Colon (tissue), 2 donors: ENCODE measurements at regions not wholly inside any gene's neighbourhood (a gene's known extent, or its start where the extent isn't known, plus 50 kb on each side); places are given as distances from the start of the nearest gene placed in this dataset.
"Not testable (repeated sequence)": the region's sequence is repeated elsewhere in the genome, so short reads cannot be mapped to it uniquely, and the experiment has no call there.

ENCODE experiments used
- FAIRE-seq: peaks from 2 replicates; lab custom pipeline; 2012; peaks lifted over from hg19 to GRCh38; lab: Jason Lieb, UNC
- donor health status: control.
- donor health status: control.

DNA sequence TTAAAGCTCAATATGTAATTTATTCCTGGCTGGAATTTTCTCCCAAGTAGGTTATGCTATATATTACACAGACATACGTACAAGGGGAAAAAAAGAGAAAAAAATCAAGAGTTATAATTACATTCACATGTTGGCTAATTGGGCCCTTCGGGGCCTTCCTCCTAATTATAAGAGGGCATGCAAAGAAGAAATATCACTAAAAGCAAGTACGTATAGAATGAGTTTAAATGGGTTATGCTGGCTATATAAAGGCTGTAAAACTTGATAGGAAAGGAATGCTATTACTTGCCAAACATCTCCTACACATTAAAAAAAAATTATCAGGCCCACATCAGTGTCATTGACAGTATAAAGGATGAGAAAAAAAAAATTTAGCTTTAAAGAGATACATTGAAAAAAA lies 1396.1 kb upstream of the ADGRL4 start:
- FAIRE-seq: no peak

DNA sequence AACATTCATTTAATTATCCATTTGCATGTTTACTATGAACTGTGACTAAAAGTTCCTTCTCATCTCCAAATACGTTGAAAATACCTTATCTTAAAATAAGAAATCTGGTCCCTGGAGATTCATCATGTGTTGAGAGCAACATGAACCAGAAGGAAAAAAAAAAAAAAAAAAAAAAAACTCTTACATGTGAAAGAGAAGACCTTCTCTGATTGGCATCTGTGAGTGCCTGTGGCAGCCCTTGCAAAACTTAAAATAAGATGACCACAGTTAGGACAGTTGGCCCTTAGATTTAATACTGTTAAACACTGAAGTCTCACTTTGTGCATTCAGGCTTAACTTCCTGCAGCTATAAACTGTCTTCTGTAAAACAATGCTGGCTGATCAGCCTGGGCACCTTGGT lies 1395.2 kb upstream of the ADGRL4 start:
- FAIRE-seq: no peak

DNA sequence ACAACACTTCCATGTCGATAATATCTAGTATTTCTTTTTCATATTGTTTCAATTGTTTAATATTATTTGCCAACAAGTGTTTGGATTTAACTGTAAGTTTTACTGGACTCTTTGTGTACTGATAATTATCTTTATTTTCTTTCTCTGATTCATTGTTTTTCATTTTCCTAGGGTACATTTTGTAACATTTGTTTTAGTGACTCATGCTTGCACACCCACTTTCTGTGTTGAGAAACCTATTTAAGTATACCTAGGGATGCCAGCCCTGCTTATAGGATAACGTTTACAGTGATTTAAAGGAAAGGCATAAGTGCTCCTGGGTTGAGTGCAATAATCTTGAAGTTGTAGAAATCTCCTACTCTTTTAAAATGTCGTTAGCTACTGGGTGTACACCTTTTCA lies 1386.0 kb upstream of the ADGRL4 start:
- FAIRE-seq: no peak

- FAIRE-seq: no peak
Measured at GRCh38 chr1:80385650-80386049, 1379.1 kb upstream of the ADGRL4 start.

GRCh38 chr1:80384959-80385358 lies 1378.4 kb upstream of the ADGRL4 start:
- FAIRE-seq: no peak

GRCh38 chr1:80384083-80384830 lies 1377.7 kb upstream of the ADGRL4 start:
- FAIRE-seq: no peak

DNA sequence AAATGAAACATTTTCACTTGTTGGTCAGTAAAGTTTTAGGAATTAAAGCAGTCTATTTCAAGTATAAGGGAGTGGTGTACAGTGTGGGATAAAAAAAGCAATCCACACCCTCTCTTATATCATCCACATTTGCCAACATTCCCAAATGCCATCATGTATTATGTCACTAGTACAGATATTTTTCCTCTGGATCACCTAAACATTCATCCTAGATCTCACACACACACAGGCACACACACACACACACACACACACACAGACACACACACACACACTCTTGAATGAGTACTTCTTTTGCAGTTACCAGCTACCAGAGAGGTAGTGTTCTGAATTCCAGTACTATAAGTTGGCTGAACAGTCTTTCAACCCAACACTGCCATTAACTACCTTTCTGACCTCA lies 1369.1 kb upstream of the ADGRL4 start:
- FAIRE-seq: no peak

- no peak for FAIRE-seq
Measured at GRCh38 chr1:80375109-80375508, 1368.6 kb upstream of the ADGRL4 start.

- no peak for FAIRE-seq
Measured at GRCh38 chr1:80369780-80370179, 1363.2 kb upstream of the ADGRL4 start.

DNA sequence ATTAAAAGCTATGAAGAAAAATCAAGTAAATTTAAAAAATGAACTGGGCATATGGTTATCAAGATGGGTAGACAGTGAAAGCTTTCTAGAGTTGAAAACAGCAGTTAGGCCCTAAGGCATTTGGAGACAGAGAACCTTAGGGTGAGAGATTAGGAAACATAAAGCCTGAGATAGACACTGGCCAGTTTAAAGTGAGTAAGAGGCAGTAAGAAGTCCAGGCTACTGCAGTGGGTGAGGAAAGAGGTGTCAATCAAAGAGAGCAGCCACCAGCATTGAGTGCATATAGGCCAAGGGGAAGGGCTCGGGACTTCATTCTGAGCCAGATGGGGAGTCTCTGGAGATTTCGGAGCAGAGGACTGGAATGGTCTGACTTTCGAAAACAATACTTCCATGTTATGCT lies 1360.5 kb upstream of the ADGRL4 start:
- FAIRE-seq: no peak

GRCh38 chr1:80365359-80366021 lies 1359.0 kb upstream of the ADGRL4 start:
- FAIRE-seq: no peak

DNA sequence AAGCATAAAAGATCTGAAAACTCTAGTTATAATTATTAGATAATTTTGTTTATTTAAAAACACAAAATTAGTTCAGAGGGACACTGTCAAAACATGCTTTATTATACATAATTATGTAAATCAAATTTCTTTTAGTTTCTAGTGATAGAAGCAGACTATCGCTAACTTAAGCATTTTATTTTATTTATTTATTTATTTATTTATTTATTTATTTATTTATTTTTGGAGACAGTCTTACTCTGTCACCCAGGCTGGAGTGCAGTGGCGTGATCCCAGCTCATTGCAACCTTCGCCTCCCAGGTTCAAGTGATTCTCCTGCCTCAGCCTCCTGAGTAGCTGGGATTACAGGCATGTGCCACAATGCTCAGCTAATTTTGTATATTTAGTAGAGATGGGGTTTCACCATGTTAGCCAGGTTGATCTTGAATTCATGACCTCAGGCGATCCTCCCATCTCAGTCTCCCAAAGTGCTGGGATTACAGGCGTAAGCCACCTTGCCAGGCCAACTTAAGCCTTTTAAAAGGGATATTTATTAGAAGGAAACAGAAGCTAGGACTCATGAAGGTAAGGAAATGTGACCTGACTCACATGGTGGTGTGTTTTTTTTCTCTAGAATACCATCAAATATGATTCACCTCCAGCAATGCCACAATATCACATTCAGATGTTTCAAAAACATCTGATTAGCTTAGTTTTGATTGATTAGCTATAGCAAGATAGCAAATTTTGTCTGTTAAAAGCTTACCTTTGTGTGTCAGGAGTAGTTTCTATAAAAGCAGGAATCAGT lies 1357.4 kb upstream of the ADGRL4 start:
- no peak for FAIRE-seq

DNA sequence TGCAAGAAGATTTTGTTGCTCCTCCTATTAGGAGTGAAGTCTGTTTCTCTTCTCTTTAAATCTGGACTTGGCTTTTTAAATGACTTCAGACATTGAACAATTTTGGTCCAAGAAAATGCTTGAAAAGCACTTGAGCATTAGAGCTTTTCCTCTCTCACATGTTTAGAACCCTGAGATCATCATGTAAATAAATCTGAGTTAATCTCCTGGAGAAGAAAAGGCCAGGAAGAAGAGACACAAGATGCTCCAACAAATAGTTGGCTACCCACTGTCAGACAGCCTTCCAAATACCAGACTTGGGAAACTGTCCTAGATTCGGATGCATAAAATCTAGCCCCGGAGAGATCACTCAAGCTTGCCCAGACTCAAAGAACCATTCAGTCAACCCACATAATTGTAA lies 1353.1 kb upstream of the ADGRL4 start:
- FAIRE-seq: no peak

DNA sequence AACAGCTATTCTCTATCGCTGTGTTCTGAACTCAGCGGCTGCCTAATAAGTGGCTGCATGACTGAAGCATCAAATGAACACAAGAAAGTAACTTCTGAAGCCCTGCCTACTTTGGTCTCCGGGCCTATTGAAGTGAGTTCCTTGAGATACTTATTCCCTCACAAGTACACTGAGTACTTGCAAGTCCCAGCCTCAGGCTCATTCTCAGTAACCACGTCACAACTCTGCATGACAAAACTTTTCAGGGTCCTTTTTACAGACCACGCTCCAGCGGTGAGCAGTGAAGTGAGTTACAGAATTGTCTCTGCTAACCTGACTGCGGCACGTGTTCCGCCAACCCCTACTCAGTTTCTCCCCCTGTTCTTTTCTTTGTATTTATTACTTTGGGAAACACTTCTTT lies 1342.7 kb upstream of the ADGRL4 start:
- no peak for FAIRE-seq

DNA sequence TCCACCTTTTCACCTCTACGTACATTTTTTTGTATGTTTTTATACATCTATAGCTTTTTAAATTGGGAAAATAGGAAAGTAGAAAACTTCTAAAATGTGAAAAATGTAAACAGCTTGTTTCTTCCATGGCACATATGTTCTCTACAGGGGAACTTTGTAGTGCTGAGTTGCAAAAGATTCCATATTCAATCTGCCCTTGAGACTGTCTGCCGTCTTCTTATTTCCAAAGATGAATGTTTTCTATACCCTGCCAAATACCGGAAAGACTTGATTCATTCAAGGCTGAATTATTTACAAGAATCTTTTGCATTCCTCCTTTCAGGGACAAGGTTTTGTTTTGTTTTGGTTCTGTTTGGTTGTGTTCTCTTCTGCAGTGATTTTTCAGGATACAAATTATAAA lies 1334.5 kb upstream of the ADGRL4 start:
- no peak for FAIRE-seq

GRCh38 chr1:80318108-80318507 lies 1311.6 kb upstream of the ADGRL4 start:
- FAIRE-seq: no peak

DNA sequence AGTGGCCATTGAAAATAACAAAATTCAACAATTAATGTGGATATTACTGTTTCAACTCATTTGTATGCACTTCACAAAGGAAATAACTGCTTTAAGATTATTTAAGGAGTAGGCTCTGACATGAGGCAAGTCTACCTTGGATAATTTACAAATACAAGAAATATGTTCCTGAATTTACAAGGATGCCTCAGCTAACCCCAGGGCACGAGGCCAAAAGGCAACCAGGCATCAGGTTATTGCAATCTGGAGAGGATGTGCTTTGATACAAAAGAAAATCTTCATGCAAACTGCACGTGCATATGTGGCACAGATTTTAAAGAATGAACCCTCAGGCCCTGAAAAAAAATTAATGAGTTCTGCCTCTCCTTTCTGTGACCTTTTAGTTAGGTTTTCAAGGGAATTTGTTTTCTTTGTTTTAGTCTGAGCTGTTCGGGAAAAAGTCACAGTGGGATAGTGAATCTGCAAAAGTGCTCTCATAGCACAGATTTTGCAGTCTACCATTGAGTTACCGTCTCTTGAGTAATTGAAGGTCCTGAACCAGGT lies 1304.2 kb upstream of the ADGRL4 start:
- no peak for FAIRE-seq

GRCh38 chr1:80305466-80305865 lies 1298.9 kb upstream of the ADGRL4 start:
- FAIRE-seq: no peak

DNA sequence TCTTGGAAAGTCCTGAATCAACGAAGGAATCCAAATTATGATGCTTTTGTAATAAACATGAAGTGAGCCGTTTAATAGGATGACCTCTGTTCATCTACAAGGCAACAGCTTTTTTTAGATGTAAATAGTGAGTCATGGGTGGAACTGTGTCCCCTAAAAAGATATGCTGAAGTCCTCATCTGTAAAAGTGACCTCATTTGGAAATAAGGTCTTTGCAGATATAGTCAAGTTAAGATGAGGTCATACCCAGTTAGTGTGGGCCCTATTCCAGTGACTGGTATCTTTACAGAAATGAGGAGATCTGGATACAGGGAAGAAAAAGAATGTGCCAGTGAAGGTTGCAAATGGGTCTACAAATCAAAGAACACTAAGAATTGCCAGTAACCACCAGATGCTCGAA lies 1287.3 kb upstream of the ADGRL4 start:
- no peak for FAIRE-seq

DNA sequence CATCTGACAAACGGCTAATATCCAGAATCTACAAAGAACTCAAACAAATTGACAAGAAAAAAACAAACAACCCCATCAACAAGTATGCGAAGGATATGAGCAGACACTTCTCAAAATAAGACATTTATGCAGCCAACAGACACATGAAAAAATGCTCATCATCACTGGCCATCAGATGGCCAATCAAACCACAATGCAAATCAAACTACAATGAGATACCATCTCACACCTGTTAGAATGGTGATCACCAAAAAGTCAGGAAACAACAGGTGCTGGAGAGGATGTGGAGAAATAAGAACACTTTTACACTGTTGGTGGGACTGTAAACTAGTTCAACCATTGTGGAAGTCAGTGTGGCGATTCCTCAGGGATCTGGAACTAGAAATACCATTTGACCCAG lies 1282.2 kb upstream of the ADGRL4 start:
- FAIRE-seq: not testable (repeated sequence)

DNA sequence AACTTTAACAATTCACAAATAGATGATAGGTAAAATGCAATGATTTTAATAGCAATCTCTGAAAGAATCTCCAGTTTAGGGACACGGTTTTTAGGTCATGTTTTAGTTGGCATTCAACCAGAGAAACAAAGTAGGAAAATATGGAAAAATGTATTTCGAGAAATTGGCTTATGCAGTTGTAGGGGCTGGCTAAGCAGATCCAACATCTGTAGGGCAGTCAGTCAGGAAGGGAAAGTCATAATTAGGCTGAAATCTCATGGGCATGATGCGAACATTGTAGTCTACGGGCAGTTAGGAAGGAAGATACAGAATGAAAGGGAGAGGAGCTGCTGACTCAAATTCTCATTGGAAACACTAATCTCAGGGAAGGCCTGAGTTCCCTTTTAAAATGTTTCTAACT lies 1276.0 kb upstream of the ADGRL4 start:
- FAIRE-seq: no peak

DNA sequence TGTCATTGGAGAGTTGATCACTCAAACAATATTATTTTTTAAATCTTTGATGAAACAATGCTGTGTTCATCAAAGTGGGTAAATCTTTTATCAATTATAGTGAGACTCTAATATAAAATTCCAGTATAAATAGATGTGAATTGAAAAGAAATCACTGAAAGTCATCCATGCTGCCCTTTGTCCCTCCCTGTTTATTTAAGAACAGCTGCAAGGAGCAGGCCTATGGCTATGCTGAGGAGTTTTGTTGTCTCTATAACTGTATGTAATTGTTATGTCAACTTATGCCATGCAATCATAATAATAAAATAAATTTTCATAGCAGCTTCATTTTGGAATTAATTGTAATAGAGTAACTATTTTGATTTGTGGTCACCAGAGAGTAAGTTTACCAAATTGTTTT lies 1272.4 kb upstream of the ADGRL4 start:
- FAIRE-seq: no peak

- no peak for FAIRE-seq
Measured at GRCh38 chr1:80274256-80274655, 1267.7 kb upstream of the ADGRL4 start.
